MM.1S (cell line): ENCODE measurements at regions not wholly inside any gene's neighbourhood (a gene's known extent, or its start where the extent isn't known, plus 50 kb on each side); places are given as distances from the start of the nearest gene placed in this dataset.
"Not testable (repeated sequence)": the region's sequence is repeated elsewhere in the genome, so short reads cannot be mapped to it uniquely, and the experiment has no call there.

ENCODE experiments used
- DNase-seq: peaks from one replicate; pipeline ENCODE4 v3.0.0-alpha.2; 2015
- H2AFZ ChIP-seq: fragments of 300-600 bp; sonication (generic); 2 replicates; pipeline ENCODE4 v1.6.0; 2016; ENCODE audit warnings: antibody characterized with exemption, low read length
- H3F3A ChIP-seq: fragments of 300-600 bp; sonication (generic); 2 replicates; pipeline ENCODE4 v1.6.1; 2016; ENCODE audit warnings: mild to moderate bottlenecking, antibody characterized with exemption, low read length, moderate library complexity, mixed read lengths; ENCODE audit not compliant: insufficient read depth
- H3K27ac ChIP-seq: fragments of 300-600 bp; sonication (generic); 2 replicates; pipeline ENCODE4 v1.5.1; 2016; ENCODE audit warnings: mild to moderate bottlenecking, low read length
- H3K27me3 ChIP-seq: fragments of 300-600 bp; sonication (generic); replicated peaks from 2 replicates; pipeline ENCODE4 v1.6.0; 2016; ENCODE audit warnings: low read length; ENCODE audit not compliant: insufficient read depth
- H3K36me3 ChIP-seq: fragments of 300-600 bp; sonication (generic); replicated peaks from 2 replicates; pipeline ENCODE4 v1.6.1; 2016; ENCODE audit warnings: mild to moderate bottlenecking, low read length, mixed read lengths; ENCODE audit not compliant: insufficient read depth
- H3K4me1 ChIP-seq: fragments of 300-600 bp; sonication (generic); 2 replicates; pipeline ENCODE4 v1.6.1; 2016; ENCODE audit warnings: low read length, mixed read lengths
- H3K4me2 ChIP-seq: fragments of 300-600 bp; sonication (generic); 2 replicates; pipeline ENCODE4 v1.6.0; 2016; ENCODE audit warnings: low read depth, low read length
- H3K4me3 ChIP-seq: fragments of 300-600 bp; sonication (generic); 2 replicates; pipeline ENCODE4 v1.5.1; 2016; ENCODE audit warnings: low read length, mixed read lengths
- H3K79me2 ChIP-seq: fragments of 300-600 bp; sonication (generic); 2 replicates; pipeline ENCODE4 v1.6.1; 2016; ENCODE audit warnings: mixed run types, low read length, mixed read lengths
- H3K9ac ChIP-seq: fragments of 300-600 bp; sonication (generic); 2 replicates; pipeline ENCODE4 v1.6.1; 2016; ENCODE audit warnings: low read length, mixed read lengths
- H3K9me2 ChIP-seq: fragments of 300-600 bp; sonication (generic); replicated peaks from 2 replicates; pipeline ENCODE4 v1.6.1; 2016; ENCODE audit warnings: mild to moderate bottlenecking, low read length, mixed read lengths; ENCODE audit not compliant: insufficient read depth
- H3K9me3 ChIP-seq: fragments of 300-600 bp; sonication (generic); replicated peaks from 2 replicates; pipeline ENCODE4 v1.6.1; 2016; ENCODE audit warnings: mild to moderate bottlenecking, low read length, mixed read lengths; ENCODE audit not compliant: insufficient read depth
- H4K20me1 ChIP-seq: fragments of 300-600 bp; sonication (generic); 2 replicates; pipeline ENCODE4 v1.6.1; 2016; ENCODE audit warnings: mild to moderate bottlenecking, low read length, moderate library complexity, mixed read lengths; ENCODE audit not compliant: insufficient read depth
- CTCF ChIP-seq: fragments of 300-600 bp; sonication (generic); IDR thresholded peaks from 2 replicates; pipeline ENCODE4 v1.5.1; 2016; ENCODE audit warnings: antibody characterized with exemption, low read length, mixed read lengths
- EZH2 ChIP-seq: fragments of 300-600 bp; sonication (generic); optimal IDR thresholded peaks from 2 replicates; pipeline ENCODE3; 2017; ENCODE audit warnings: low read depth, mild to moderate bottlenecking, antibody characterized with exemption, low read length, mixed read lengths
- EZH2phosphoT487 ChIP-seq: fragments of 300-600 bp; sonication (generic); IDR thresholded peaks from 2 replicates; pipeline ENCODE4 v1.6.1; 2018; ENCODE audit warnings: antibody characterized with exemption, low read length

- H4K20me1 ChIP-seq = no peaks in the 10 kb centered on the region
- TF ChIP-seq CTCF (no peak), EZH2phosphoT487 (no peak), EZH2 (no peak)
- no peaks in the 10 kb centered on the region for H3K9me3 ChIP-seq
- H3K9ac ChIP-seq = no peak overlapping the region
- no peaks in the 10 kb centered on the region for H3K9me2 ChIP-seq
- no peak overlapping the region for H2AFZ ChIP-seq
- no peaks in the 10 kb centered on the region for H3K4me1 ChIP-seq
- H3F3A ChIP-seq = no peaks in the 10 kb centered on the region
- no peaks in the 10 kb centered on the region for H3K36me3 ChIP-seq
- H3K4me3 ChIP-seq = no peak overlapping the region
- no peaks in the 10 kb centered on the region for H3K27me3 ChIP-seq
- no peaks in the 10 kb centered on the region for H3K79me2 ChIP-seq
- H3K27ac ChIP-seq = no peak overlapping the region
- DNase-seq = no peak
- H3K4me2 ChIP-seq = no peak overlapping the region
Measured at GRCh38 chr13:89515948-89516347, 1831.5 kb upstream of the MIR17HG start.

- DNase-seq = no peak
- Histone ChIP-seq H3K4me1 (no peaks in the 10 kb centered on the region), H3K36me3 (no peaks in the 10 kb centered on the region), H4K20me1 (no peaks in the 10 kb centered on the region), H3K9me3 (no peaks in the 10 kb centered on the region), H3K79me2 (no peaks in the 10 kb centered on the region), H3K4me3 (no peak overlapping the region), H3K27me3 (no peaks in the 10 kb centered on the region), H3K27ac (no peak overlapping the region), H3K9ac (no peak overlapping the region), H3K4me2 (no peak overlapping the region), H3F3A (no peaks in the 10 kb centered on the region), H3K9me2 (no peaks in the 10 kb centered on the region), H2AFZ (no peak overlapping the region)
- TF ChIP-seq CTCF = no peak
- no peak for TF ChIP-seq EZH2phosphoT487
Measured at GRCh38 chr13:89518289-89519077, 1829.0 kb upstream of the MIR17HG start.

- Histone ChIP-seq H4K20me1 (no peaks in the 10 kb centered on the region), H3K9me2 (no peaks in the 10 kb centered on the region), H2AFZ (no peak overlapping the region), H3K36me3 (no peaks in the 10 kb centered on the region), H3K4me1 (no peaks in the 10 kb centered on the region), H3K9ac (no peak overlapping the region), H3K27me3 (no peaks in the 10 kb centered on the region), H3K4me3 (no peak overlapping the region), H3K9me3 (no peaks in the 10 kb centered on the region), H3K27ac (no peak overlapping the region), H3K4me2 (no peak overlapping the region), H3K79me2 (no peaks in the 10 kb centered on the region), H3F3A (no peaks in the 10 kb centered on the region)
- DNase-seq = no peak
- TF ChIP-seq EZH2 (no peak), CTCF (no peak), EZH2phosphoT487 (no peak)
Measured at GRCh38 chr13:89520468-89520867, 1827.0 kb upstream of the MIR17HG start.

- H3K9me2 ChIP-seq, H3K4me1 ChIP-seq: not testable (repeated sequence)
Measured at GRCh38 chr13:89521672-89522071, 1825.8 kb upstream of the MIR17HG start.

More at GRCh38 chr13:89521672-89522071, 1825.8 kb upstream of the MIR17HG start:
- not testable (repeated sequence) for H3K79me2 ChIP-seq, H3K36me3 ChIP-seq, H4K20me1 ChIP-seq, H3F3A ChIP-seq, H3K9me3 ChIP-seq, H3K4me2 ChIP-seq, H3K9ac ChIP-seq, H3K27ac ChIP-seq, H3K27me3 ChIP-seq, DNase-seq, H2AFZ ChIP-seq, H3K4me3 ChIP-seq
